ENCODE measurements at regions not wholly inside any gene's neighbourhood (a gene's known extent, or its start where the extent isn't known, plus 50 kb on each side); places are given as distances from the start of the nearest gene placed in this dataset.

- no peaks in the 10 kb centered on the region for H3K4me1 ChIP-seq
- Mint-ChIP-seq H3K27ac (ENCODE audit: unreplicated experiment) (no peak overlapping the region), H3K27me3 (ENCODE audit: insufficient read depth, unreplicated experiment) (no peaks in the 10 kb centered on the region), H3K4me1 (ENCODE audit: low read depth, unreplicated experiment) (peaks cover 7% of the 10 kb centered on the region), H3K9me3 (ENCODE audit: unreplicated experiment) (no peaks in the 10 kb centered on the region), H3K4me3 (ENCODE audit: unreplicated experiment) (no peak overlapping the region), H3K36me3 (ENCODE audit: insufficient read depth, unreplicated experiment) (no peaks in the 10 kb centered on the region)
- no peak for TF ChIP-seq CTCF (IDR thresholded peaks at IDR 0.05; ENCODE audit: insufficient read depth in 1 of 2, low read depth in 1 of 2, low read length in 1 of 2, severe bottlenecking in 1 of 2, unreplicated experiment in 1 of 2)
- intact Hi-C loops (cut with micrococcal nuclease; ENCODE audit: unreplicated experiment): no loop called here
- H3K27me3 ChIP-seq (replicated peaks; ENCODE audit: control insufficient read depth, insufficient read depth, low read length): no peaks in the 10 kb centered on the region
- ChIA-PET POLR2A (no interaction called here), CTCF (no interaction called here)
- BruUV-seq (replicated peaks): no TSS peak
- H3K9me3 ChIP-seq: no peaks in the 10 kb centered on the region
- H3K36me3 ChIP-seq (ENCODE audit: control insufficient read depth, insufficient read depth, low read length): no peaks in the 10 kb centered on the region
- no peak overlapping the region for H3K4me3 ChIP-seq (ENCODE audit: low read depth, low read length)
- no peak for DNase-seq
These were observed 291.3 kb downstream of the PTEN start for GRCh38 chr10:88154596-88155250.

GRCh38 chr10:88156341-88156740 is 292.9 kb downstream of the PTEN start:
- H3K36me3 Mint-ChIP-seq (ENCODE audit: insufficient read depth, unreplicated experiment): no peaks in the 10 kb centered on the region
- no peak for TF ChIP-seq CTCF (IDR thresholded peaks at IDR 0.05; ENCODE audit: insufficient read depth in 1 of 2, low read depth in 1 of 2, low read length in 1 of 2, severe bottlenecking in 1 of 2, unreplicated experiment in 1 of 2)
- peaks cover 7% of the 10 kb centered on the region for H3K4me1 Mint-ChIP-seq (ENCODE audit: low read depth, unreplicated experiment)
- no peaks in the 10 kb centered on the region for H3K27me3 ChIP-seq (replicated peaks; ENCODE audit: control insufficient read depth, insufficient read depth, low read length)
- POLR2A ChIA-PET: no interaction called here
- H3K27ac Mint-ChIP-seq (ENCODE audit: unreplicated experiment): no peak overlapping the region
- BruUV-seq (replicated peaks): no TSS peak
- H3K4me3 Mint-ChIP-seq (ENCODE audit: unreplicated experiment): no peak overlapping the region
- H3K36me3 ChIP-seq (ENCODE audit: control insufficient read depth, insufficient read depth, low read length): no peaks in the 10 kb centered on the region
- H3K9me3 Mint-ChIP-seq (ENCODE audit: unreplicated experiment): no peaks in the 10 kb centered on the region
- CTCF ChIA-PET: no interaction called here
- no peaks in the 10 kb centered on the region for H3K27me3 Mint-ChIP-seq (ENCODE audit: insufficient read depth, unreplicated experiment)
- intact Hi-C loops (cut with micrococcal nuclease; ENCODE audit: unreplicated experiment): no loop called here
- no peak overlapping the region for H3K4me3 ChIP-seq (ENCODE audit: low read depth, low read length)
- no peaks in the 10 kb centered on the region for H3K9me3 ChIP-seq
- H3K4me1 ChIP-seq: no peaks in the 10 kb centered on the region
- DNase-seq: no peak

GRCh38 chr10:88157981-88158465 is 294.6 kb downstream of the PTEN start:
- no TSS peak for BruUV-seq (replicated peaks)
- Histone ChIP-seq H3K36me3 (ENCODE audit: control insufficient read depth, insufficient read depth, low read length) (no peaks in the 10 kb centered on the region), H3K4me1 (no peaks in the 10 kb centered on the region), H3K9me3 (no peaks in the 10 kb centered on the region), H3K4me3 (ENCODE audit: low read depth, low read length) (no peak overlapping the region), H3K27me3 (replicated peaks; ENCODE audit: control insufficient read depth, insufficient read depth, low read length) (no peaks in the 10 kb centered on the region)
- no peaks in the 10 kb centered on the region for H3K27me3 Mint-ChIP-seq (ENCODE audit: insufficient read depth, unreplicated experiment)
- TF ChIP-seq CTCF (IDR thresholded peaks at IDR 0.05; ENCODE audit: insufficient read depth in 1 of 2, low read depth in 1 of 2, low read length in 1 of 2, severe bottlenecking in 1 of 2, unreplicated experiment in 1 of 2): no peak
- H3K4me3 Mint-ChIP-seq (ENCODE audit: unreplicated experiment): no peak overlapping the region
- no peak for DNase-seq
- no peaks in the 10 kb centered on the region for H3K36me3 Mint-ChIP-seq (ENCODE audit: insufficient read depth, unreplicated experiment)
- no peaks in the 10 kb centered on the region for H3K9me3 Mint-ChIP-seq (ENCODE audit: unreplicated experiment)
- ChIA-PET CTCF (no interaction called here), POLR2A (no interaction called here)
- peaks cover 7% of the 10 kb centered on the region for H3K4me1 Mint-ChIP-seq (ENCODE audit: low read depth, unreplicated experiment)
- no peak overlapping the region for H3K27ac Mint-ChIP-seq (ENCODE audit: unreplicated experiment)
- intact Hi-C loops (cut with micrococcal nuclease; ENCODE audit: unreplicated experiment): no loop called here
